ENCODE measurements at regions not wholly inside any gene's neighbourhood (a gene's known extent, or its start where the extent isn't known, plus 50 kb on each side); places are given as distances from the start of the nearest gene placed in this dataset.

DNA sequence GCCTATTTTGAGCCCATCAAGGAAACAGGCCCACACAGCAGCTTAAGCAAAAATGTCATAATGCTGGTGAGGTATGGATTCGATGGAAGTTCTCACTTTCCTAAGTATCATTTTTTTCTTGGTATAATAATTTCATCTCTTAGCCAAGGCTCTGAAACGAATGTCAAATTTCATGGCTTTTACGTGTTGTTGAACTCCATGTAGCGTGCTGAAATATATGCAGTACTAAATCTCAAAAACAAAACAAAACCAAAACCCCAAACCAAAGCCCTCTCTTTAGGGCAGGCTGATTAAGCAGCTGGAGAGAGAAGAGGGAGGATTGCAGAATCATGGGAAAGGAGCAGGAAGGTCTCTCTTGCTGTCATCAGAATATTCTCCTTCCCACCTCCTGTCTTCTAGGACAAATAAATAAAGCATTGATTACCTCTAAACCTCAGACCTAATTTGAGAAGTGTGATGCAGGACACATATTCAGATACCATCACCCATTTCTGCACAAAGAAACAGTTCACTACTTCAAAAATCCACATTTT is 58.3 kb downstream of the TMEM174 start:
- H3K9ac ChIP-seq (ENCODE audit: control insufficient read depth, extremely low read depth, insufficient read depth, low read length) = no peak overlapping the region
- no peak overlapping the region for H3K4me2 ChIP-seq (ENCODE audit: control insufficient read depth, extremely low read depth, insufficient read depth, low read depth, low read length)
- H3K27me3 ChIP-seq (ENCODE audit: control insufficient read depth, extremely low read depth, insufficient read depth, low read length) = no peaks in the 10 kb centered on the region
- TF ChIP-seq EZH2 (IDR thresholded peaks at IDR 0.05; ENCODE audit: low read length) = no peak
- TF ChIP-seq, protein P1, sequence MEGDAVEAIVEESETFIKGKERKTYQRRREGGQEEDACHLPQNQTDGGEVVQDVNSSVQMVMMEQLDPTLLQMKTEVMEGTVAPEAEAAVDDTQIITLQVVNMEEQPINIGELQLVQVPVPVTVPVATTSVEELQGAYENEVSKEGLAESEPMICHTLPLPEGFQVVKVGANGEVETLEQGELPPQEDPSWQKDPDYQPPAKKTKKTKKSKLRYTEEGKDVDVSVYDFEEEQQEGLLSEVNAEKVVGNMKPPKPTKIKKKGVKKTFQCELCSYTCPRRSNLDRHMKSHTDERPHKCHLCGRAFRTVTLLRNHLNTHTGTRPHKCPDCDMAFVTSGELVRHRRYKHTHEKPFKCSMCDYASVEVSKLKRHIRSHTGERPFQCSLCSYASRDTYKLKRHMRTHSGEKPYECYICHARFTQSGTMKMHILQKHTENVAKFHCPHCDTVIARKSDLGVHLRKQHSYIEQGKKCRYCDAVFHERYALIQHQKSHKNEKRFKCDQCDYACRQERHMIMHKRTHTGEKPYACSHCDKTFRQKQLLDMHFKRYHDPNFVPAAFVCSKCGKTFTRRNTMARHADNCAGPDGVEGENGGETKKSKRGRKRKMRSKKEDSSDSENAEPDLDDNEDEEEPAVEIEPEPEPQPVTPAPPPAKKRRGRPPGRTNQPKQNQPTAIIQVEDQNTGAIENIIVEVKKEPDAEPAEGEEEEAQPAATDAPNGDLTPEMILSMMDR (optimal IDR thresholded peaks at IDR 0.05 in 1 of 3, IDR thresholded peaks at IDR 0.05 in 1 of 3, conservative IDR thresholded peaks at IDR 0.05 in 1 of 3; ENCODE audit: extremely low read depth in 1 of 3, insufficient read depth in 2 of 3, low read length in 3 of 3) = no peak
- no peaks in the 10 kb centered on the region for H3K9me1 ChIP-seq (ENCODE audit: control insufficient read depth, extremely low read depth, insufficient read depth, low read length)
- H3K9me3 ChIP-seq (ENCODE audit: control insufficient read depth, low read depth, low read length) = no peaks in the 10 kb centered on the region
- no peak overlapping the region for H3K27ac ChIP-seq (ENCODE audit: control insufficient read depth, insufficient read depth, low read length)
- H3K79me2 ChIP-seq (ENCODE audit: control insufficient read depth, insufficient read depth, low read length) = no peaks in the 10 kb centered on the region
- peaks cover 16% of the 10 kb centered on the region for H3K4me1 ChIP-seq (ENCODE audit: control insufficient read depth, extremely low read depth, insufficient read depth, low read length)
- no peak overlapping the region for H2AFZ ChIP-seq (ENCODE audit: control insufficient read depth, low read length)
- no peak overlapping the region for H3K4me3 ChIP-seq (ENCODE audit: control insufficient read depth in 2 of 3, extremely low read depth in 1 of 3, insufficient read depth in 2 of 3, low read depth in 1 of 3, low read length in 3 of 3)
- dilution Hi-C loops (cut with MboI; ENCODE audit: extremely low pct_ligation_motif_present, low sequenced_read_pairs) = no loop called here
- no peaks in the 10 kb centered on the region for H4K20me1 ChIP-seq (ENCODE audit: control insufficient read depth, extremely low read depth, insufficient read depth, low read length)
- FAIRE-seq (no peak), DNase-seq (ENCODE audit: low read depth, low spot score) (no peak)
- no peaks in the 10 kb centered on the region for H3K36me3 ChIP-seq (ENCODE audit: control insufficient read depth in 2 of 2, extremely low read depth in 1 of 2, insufficient read depth in 2 of 2, low read length in 2 of 2)

DNA sequence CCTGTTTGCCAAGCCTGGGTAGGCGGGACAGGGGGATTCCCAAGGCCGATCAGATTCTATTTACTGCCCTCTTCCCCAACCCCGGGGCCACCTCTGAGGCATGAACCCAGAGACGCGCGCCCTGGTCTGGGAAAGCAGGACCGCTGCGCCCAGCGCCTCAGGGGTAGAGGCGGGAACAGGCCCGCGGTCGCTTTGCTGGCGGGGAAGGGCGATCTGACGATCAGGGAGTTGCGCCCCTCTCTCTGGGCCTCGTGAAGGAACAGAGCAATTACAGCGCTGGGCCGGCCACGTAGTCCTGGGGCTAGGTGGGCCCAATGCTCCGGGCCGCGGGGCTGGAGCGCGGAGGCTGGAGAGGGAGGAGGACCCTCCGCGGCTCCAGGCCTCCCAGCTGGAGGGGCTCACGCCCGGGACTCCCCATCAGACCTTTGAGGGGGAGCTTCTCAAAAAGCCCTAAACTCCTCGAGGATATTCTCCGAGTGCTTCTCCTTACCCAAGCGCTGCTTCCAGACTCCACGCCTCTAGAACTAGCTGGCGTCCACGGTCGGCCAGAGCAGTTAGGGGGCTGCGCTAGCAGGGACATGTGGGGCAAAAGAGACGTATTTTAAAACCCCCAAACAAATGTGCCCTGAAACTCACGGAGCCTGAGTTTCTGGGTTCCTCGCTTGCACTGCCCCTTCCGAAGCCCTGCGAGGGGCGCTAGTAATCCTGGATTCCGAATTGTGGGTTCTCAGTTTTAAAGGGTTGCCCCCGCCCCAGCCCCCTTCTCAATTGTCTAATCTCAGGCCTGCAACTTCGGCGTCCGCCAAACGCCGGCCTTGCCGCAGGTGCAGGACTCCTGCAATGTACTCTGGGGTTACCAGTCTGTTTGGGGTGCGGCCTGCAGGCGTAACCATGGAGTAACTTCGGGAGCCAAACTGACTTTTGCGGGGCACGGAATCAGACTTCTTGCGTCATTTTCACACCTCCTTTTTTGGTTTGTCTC is 57.6 kb downstream of the TMEM174 start:
- no peak overlapping the region for H3K9ac ChIP-seq (ENCODE audit: control insufficient read depth, extremely low read depth, insufficient read depth, low read length)
- H3K4me2 ChIP-seq (ENCODE audit: control insufficient read depth, extremely low read depth, insufficient read depth, low read depth, low read length) = no peak overlapping the region
- dilution Hi-C loops (cut with MboI; ENCODE audit: extremely low pct_ligation_motif_present, low sequenced_read_pairs) = no loop called here
- no peak overlapping the region for H3K27ac ChIP-seq (ENCODE audit: control insufficient read depth, insufficient read depth, low read length)
- no peaks in the 10 kb centered on the region for H4K20me1 ChIP-seq (ENCODE audit: control insufficient read depth, extremely low read depth, insufficient read depth, low read length)
- H3K9me1 ChIP-seq (ENCODE audit: control insufficient read depth, extremely low read depth, insufficient read depth, low read length) = no peaks in the 10 kb centered on the region
- TF ChIP-seq, protein P1 (optimal IDR thresholded peaks at IDR 0.05 in 1 of 3, IDR thresholded peaks at IDR 0.05 in 1 of 3, conservative IDR thresholded peaks at IDR 0.05 in 1 of 3; ENCODE audit: extremely low read depth in 1 of 3, insufficient read depth in 2 of 3, low read length in 3 of 3) = no peak
- TF ChIP-seq EZH2 (IDR thresholded peaks at IDR 0.05; ENCODE audit: low read length) = no peak
- H3K4me3 ChIP-seq (ENCODE audit: control insufficient read depth in 2 of 3, extremely low read depth in 1 of 3, insufficient read depth in 2 of 3, low read depth in 1 of 3, low read length in 3 of 3) = no peak overlapping the region
- H3K27me3 ChIP-seq (ENCODE audit: control insufficient read depth, extremely low read depth, insufficient read depth, low read length) = no peaks in the 10 kb centered on the region
- no peak overlapping the region for H2AFZ ChIP-seq (ENCODE audit: control insufficient read depth, low read length)
- H3K79me2 ChIP-seq (ENCODE audit: control insufficient read depth, insufficient read depth, low read length) = no peaks in the 10 kb centered on the region
- no peaks in the 10 kb centered on the region for H3K36me3 ChIP-seq (ENCODE audit: control insufficient read depth in 2 of 2, extremely low read depth in 1 of 2, insufficient read depth in 2 of 2, low read length in 2 of 2)
- DNase-seq (ENCODE audit: low read depth, low spot score) (no peak), FAIRE-seq (no peak)
- peaks cover 11% of the 10 kb centered on the region for H3K4me1 ChIP-seq (ENCODE audit: control insufficient read depth, extremely low read depth, insufficient read depth, low read length)
- no peaks in the 10 kb centered on the region for H3K9me3 ChIP-seq (ENCODE audit: control insufficient read depth, low read depth, low read length)
